A673 (cell line): ENCODE measurements at regions not wholly inside any gene's neighbourhood (a gene's known extent, or its start where the extent isn't known, plus 50 kb on each side); places are given as distances from the start of the nearest gene placed in this dataset.

Experiments
- BruUV-seq: library from RNA; stranded (reverse); fragments of 400-500 nt; replicated peaks from 2 replicates; lab custom pipeline; 2021; lab: Mats Ljungman, UMichigan
- CTCF ChIA-PET: fragments of 300-600 bp; sonication (Branson Sonifier 250); formaldehyde crosslinking; loops from one replicate; lab custom pipeline; 2022; ENCODE audit warnings: antibody characterized with exemption; lab: Charles Lee
- POLR2A ChIA-PET: fragments of 300-600 bp; sonication (Branson Sonifier 250); formaldehyde crosslinking; loops from one replicate; lab custom pipeline; 2022; ENCODE audit warnings: antibody characterized with exemption; ENCODE audit not compliant: low non-redundant PET; lab: Charles Lee
- DNase-seq: peaks from one replicate; pipeline ENCODE4 v3.0.0-alpha.2; 2015; ENCODE audit warnings: low spot score
- H3K27ac ChIP-seq: fragments of 200-600 bp; sonication (generic); 2 replicates; pipeline ENCODE4 v1.5.1; 2016; ENCODE audit warnings: mixed run types, low read depth, mild to moderate bottlenecking, mixed read lengths, antibody characterized with exemption, low read length; ENCODE audit not compliant: poor library complexity, severe bottlenecking
- H3K27me3 ChIP-seq: fragments of 200-600 bp; sonication (generic); replicated peaks from 2 replicates; pipeline ENCODE4 v1.6.1; 2017; ENCODE audit warnings: mixed run types, low read depth, mild to moderate bottlenecking, mixed read lengths, antibody characterized with exemption, low read length; ENCODE audit not compliant: insufficient read depth, poor library complexity
- H3K36me3 ChIP-seq: fragments of 200-600 bp; sonication (generic); 2 replicates; pipeline ENCODE4 v1.6.1; 2016; ENCODE audit warnings: mixed run types, mild to moderate bottlenecking, mixed read lengths, antibody characterized with exemption, low read length; ENCODE audit not compliant: insufficient read depth, poor library complexity, severe bottlenecking
- H3K4me1 ChIP-seq: fragments of 200-600 bp; sonication (generic); 2 replicates; pipeline ENCODE4 v1.6.1; 2017; ENCODE audit warnings: mixed run types, mild to moderate bottlenecking, mixed read lengths, antibody characterized with exemption, low read length; ENCODE audit not compliant: insufficient read depth, poor library complexity, severe bottlenecking
- H3K4me3 ChIP-seq: fragments of 200-600 bp; sonication (generic); 2 replicates; pipeline ENCODE4 v1.5.1; 2016; ENCODE audit warnings: low read depth, mixed run types, mild to moderate bottlenecking, mixed read lengths, low read length; ENCODE audit not compliant: poor library complexity, severe bottlenecking
- H3K9me3 ChIP-seq: fragments of 200-600 bp; sonication (generic); 2 replicates; pipeline ENCODE4 v1.6.1; 2016; ENCODE audit warnings: mixed run types, low read depth, mild to moderate bottlenecking, mixed read lengths, antibody characterized with exemption, low read length; ENCODE audit not compliant: poor library complexity, severe bottlenecking
- CTCF ChIP-seq: fragments of 300-800, 200-600 bp; sonication (generic); conservative IDR thresholded peaks from 2 replicates; pipeline ENCODE4 v1.5.1; 2017; ENCODE audit warnings: low read depth, mild to moderate bottlenecking, antibody characterized with exemption, low read length, moderate library complexity, mixed read lengths
- EZH2 ChIP-seq: fragments of 200-600 bp; sonication (generic); IDR thresholded peaks from 2 replicates; pipeline ENCODE4 v1.6.1; 2017; ENCODE audit warnings: borderline replicate concordance, low read depth, mild to moderate bottlenecking, mixed read lengths, antibody characterized with exemption, low read length; ENCODE audit not compliant: poor library complexity, severe bottlenecking
- intact Hi-C: fragments of 100-400 bp; cut with micrococcal nuclease; formaldehyde crosslinking; loops from one replicate; pipeline ENCODE4 v1.10.0; 2022; ENCODE audit not compliant: unreplicated experiment

- CTCF ChIA-PET, result no interaction called here
- BruUV-seq, result no TSS peak
- POLR2A ChIA-PET, result interaction anchor here (0.5 kb wide), 1 partner anchor 96 kb away, joined by 6 read pairs; no protein-coding TSS in a partner anchor
- TF ChIP-seq EZH2 (no peak), CTCF (no peak)
- intact Hi-C loops, result no loop called here
- Histone ChIP-seq H3K4me1 (peaks cover 8% of the 10 kb centered on the region), H3K27me3 (no peaks in the 10 kb centered on the region), H3K36me3 (no peaks in the 10 kb centered on the region), H3K9me3 (no peaks in the 10 kb centered on the region), H3K27ac (no peak overlapping the region), H3K4me3 (no peak overlapping the region)
- peak; percentile 57 for DNase-seq
These were observed 111.5 kb downstream of the SEC16B start for GRCh38 chr1:177858332-177858821.

- TF ChIP-seq CTCF, result no peak
- no peak for TF ChIP-seq EZH2
- Histone ChIP-seq H3K36me3 (no peaks in the 10 kb centered on the region), H3K9me3 (no peaks in the 10 kb centered on the region), H3K4me1 (peaks cover 8% of the 10 kb centered on the region), H3K4me3 (no peak overlapping the region), H3K27me3 (no peaks in the 10 kb centered on the region), H3K27ac (no peak overlapping the region)
- BruUV-seq, result no TSS peak
- ChIA-PET CTCF (no interaction called here), POLR2A (no interaction called here)
- intact Hi-C loops, result no loop called here
- DNase-seq, result no peak
These were observed 112.6 kb downstream of the SEC16B start for GRCh38 chr1:177857285-177857684.

- no peak for DNase-seq
- no peaks in the 10 kb centered on the region for H3K27me3 ChIP-seq
- no peaks in the 10 kb centered on the region for H3K36me3 ChIP-seq
- intact Hi-C loops, result no loop called here
- H3K4me1 ChIP-seq, result peaks cover 8% of the 10 kb centered on the region
- BruUV-seq, result no TSS peak
- ChIA-PET POLR2A (no interaction called here), CTCF (no interaction called here)
- H3K27ac ChIP-seq, result no peak overlapping the region
- TF ChIP-seq EZH2 (no peak), CTCF (no peak)
- no peak overlapping the region for H3K4me3 ChIP-seq
- no peaks in the 10 kb centered on the region for H3K9me3 ChIP-seq
These were observed 114.9 kb downstream of the SEC16B start for GRCh38 chr1:177854951-177855350.
